Progenitor cell of endocrine pancreas (in vitro differentiated cells): ENCODE measurements at regions not wholly inside any gene's neighbourhood (a gene's known extent, or its start where the extent isn't known, plus 50 kb on each side); places are given as distances from the start of the nearest gene placed in this dataset.

Experiments used
- DNase-seq: peaks from one replicate; pipeline ENCODE4 v3.0.0; 2021; ENCODE audit warnings: low spot score; ENCODE audit not compliant: unreplicated experiment
- H3K27ac Mint-ChIP-seq: 2 replicates; pipeline ENCODE4 v1.8.0; 2021; ENCODE audit warnings: mild to moderate bottlenecking, moderate library complexity, mixed read lengths
- H3K27me3 Mint-ChIP-seq: 2 replicates; pipeline ENCODE4 v1.8.0; 2021; ENCODE audit warnings: mixed read lengths
- H3K36me3 Mint-ChIP-seq: 2 replicates; pipeline ENCODE4 v1.8.0; 2022; ENCODE audit warnings: mixed read lengths; ENCODE audit not compliant: insufficient read depth
- H3K4me1 Mint-ChIP-seq: 2 replicates; pipeline ENCODE4 v1.8.0; 2021; ENCODE audit warnings: low read depth, mixed read lengths
- H3K4me3 Mint-ChIP-seq: 2 replicates; pipeline ENCODE4 v1.8.0; 2021; ENCODE audit warnings: low read depth, mild to moderate bottlenecking, moderate library complexity, mixed read lengths
- H3K9me3 Mint-ChIP-seq: 2 replicates; pipeline ENCODE4 v1.8.0; 2021; ENCODE audit warnings: low read depth, mixed read lengths
- TF ChIP-seq, protein P1 (sequence below): fragments of 200-600 bp; sonication (generic); IDR thresholded peaks from one replicate; pipeline ENCODE4 v1.5.0; 2021; ENCODE audit warnings: antibody characterized with exemption, mild to moderate bottlenecking; ENCODE audit not compliant: unreplicated experiment

DNA sequence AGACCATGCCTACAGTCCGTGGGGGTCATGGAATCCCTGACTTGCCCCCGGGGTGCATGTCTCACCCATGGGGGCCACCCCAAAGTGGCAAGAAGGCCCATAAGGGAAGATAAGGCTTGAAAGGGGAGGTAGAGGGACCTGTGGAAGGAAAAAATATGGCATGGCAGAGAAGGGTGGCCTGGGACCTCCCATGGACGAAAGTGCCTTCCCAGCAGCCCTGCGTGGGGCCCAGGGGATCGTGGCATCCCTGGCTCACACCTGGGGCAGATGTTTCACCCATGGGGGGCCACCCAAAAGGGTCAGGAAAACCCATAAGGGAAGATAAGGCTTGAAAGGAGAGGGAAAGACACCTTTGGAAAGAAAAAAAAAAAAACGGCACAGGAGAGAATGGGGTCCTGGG, 264.6 kb downstream of the ALG10 start:
- Mint-ChIP-seq H3K9me3 (peaks cover 68% of the 10 kb centered on the region), H3K36me3 (peaks cover 13% of the 10 kb centered on the region), H3K4me3 (no peak overlapping the region), H3K27ac (no peak overlapping the region), H3K4me1 (no peaks in the 10 kb centered on the region), H3K27me3 (no peaks in the 10 kb centered on the region)
- DNase-seq = no peak
- TF ChIP-seq, protein P1, sequence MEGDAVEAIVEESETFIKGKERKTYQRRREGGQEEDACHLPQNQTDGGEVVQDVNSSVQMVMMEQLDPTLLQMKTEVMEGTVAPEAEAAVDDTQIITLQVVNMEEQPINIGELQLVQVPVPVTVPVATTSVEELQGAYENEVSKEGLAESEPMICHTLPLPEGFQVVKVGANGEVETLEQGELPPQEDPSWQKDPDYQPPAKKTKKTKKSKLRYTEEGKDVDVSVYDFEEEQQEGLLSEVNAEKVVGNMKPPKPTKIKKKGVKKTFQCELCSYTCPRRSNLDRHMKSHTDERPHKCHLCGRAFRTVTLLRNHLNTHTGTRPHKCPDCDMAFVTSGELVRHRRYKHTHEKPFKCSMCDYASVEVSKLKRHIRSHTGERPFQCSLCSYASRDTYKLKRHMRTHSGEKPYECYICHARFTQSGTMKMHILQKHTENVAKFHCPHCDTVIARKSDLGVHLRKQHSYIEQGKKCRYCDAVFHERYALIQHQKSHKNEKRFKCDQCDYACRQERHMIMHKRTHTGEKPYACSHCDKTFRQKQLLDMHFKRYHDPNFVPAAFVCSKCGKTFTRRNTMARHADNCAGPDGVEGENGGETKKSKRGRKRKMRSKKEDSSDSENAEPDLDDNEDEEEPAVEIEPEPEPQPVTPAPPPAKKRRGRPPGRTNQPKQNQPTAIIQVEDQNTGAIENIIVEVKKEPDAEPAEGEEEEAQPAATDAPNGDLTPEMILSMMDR = no peak

DNA sequence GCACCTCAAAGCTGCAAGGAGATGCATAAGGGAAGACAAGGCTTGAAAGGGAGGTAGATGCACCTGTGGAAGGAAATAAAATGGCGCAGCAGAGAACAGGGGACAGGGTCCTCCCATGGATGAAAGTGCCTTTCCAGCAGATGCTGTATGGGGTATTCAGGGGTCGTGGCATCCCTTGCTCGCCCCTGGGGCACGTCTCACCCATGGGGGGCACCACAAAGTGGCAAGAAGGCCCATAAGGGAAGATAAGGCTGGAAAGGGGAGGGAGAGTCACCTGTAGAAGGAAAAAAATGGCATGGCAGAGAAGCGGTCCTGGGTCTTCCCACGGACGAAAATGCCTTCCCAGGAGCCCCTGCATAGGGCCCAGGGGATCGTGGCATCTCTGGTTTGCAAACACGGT, 265.1 kb downstream of the ALG10 start:
- Mint-ChIP-seq H3K9me3 (peaks cover 70% of the 10 kb centered on the region), H3K4me1 (no peaks in the 10 kb centered on the region), H3K4me3 (no peak overlapping the region), H3K27me3 (no peaks in the 10 kb centered on the region), H3K27ac (no peak overlapping the region), H3K36me3 (peaks cover 13% of the 10 kb centered on the region)
- DNase-seq = peak; percentile 9
- TF ChIP-seq, protein P1 = no peak

DNA sequence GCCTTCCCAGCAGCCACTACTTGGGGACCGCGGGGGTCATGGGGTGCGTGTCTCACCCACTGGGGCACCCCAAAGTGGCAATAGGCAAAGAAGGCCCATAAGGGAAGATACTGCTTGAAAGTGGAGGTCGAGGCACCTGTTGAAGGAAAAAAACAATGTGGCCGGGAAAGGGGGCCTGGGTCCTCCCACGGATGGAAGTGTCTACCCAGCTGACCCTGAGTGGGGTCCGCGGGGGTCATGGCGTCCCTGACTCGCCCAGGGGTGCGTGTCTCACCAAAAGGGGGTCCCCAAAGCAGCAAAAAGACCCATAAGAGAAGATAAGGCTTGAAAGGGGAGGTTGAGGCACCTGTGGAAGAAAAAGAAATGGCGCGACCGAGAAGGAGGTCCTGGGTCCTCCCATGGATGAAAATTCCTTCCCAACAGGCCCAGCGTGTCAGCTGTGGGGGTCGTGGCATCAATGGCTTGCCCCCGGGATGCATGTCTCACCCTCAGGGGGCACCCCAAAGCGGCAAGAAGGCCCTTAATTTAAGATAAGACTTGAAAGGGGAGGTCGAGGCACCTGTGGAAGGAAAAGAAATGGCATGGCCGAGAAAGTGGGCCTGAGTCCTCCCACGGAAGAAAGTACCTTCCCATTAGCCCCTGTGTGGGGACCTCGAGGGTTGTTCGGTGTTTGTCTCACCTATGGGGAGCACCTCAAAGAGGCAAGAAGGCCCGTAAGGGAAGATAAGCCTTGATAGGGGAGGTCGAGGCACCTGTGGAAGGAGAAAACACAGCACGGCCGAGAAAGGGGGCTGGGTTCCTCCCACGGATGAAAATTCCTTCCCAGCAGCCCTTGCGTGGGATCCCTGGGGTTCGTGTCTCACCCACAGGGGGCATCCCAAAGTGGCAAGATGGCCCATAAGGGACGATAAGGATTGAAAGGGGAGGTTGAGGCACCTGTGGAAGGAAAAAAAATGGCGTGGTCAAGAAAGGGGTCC, 266.0 kb downstream of the ALG10 start:
- Mint-ChIP-seq H3K9me3 (peaks cover 79% of the 10 kb centered on the region), H3K36me3 (peaks cover 16% of the 10 kb centered on the region), H3K4me3 (no peak overlapping the region), H3K4me1 (no peaks in the 10 kb centered on the region), H3K27me3 (no peaks in the 10 kb centered on the region), H3K27ac (no peak overlapping the region)
- TF ChIP-seq, protein P1 = no peak
- peak; percentile 9 for DNase-seq

DNA sequence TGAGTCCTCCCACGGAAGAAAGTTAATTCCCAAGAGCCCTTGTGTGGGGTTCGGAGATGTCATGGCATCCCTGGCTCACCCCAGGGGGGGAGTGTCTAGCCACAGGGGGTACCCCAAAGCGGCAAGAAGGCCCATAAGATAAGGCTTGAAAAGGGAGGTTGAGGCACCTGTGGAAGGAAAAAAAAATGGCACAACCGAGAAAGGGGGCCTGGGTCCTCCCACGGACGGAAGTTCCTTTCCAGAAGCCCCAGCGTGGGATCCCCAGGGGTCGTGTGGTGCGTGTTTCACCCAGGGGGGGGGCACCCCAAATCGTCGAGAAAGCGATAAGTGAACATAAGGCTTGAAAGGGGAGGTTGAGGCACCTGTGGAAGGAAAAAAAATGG, 266.7 kb downstream of the ALG10 start:
- H3K4me1 Mint-ChIP-seq = no peaks in the 10 kb centered on the region
- H3K27me3 Mint-ChIP-seq = no peaks in the 10 kb centered on the region
- H3K9me3 Mint-ChIP-seq = peaks cover 82% of the 10 kb centered on the region
- peaks cover 19% of the 10 kb centered on the region for H3K36me3 Mint-ChIP-seq
- H3K27ac Mint-ChIP-seq = no peak overlapping the region
- TF ChIP-seq, protein P1 = no peak
- no peak overlapping the region for H3K4me3 Mint-ChIP-seq
- peak; percentile 9 for DNase-seq

DNA sequence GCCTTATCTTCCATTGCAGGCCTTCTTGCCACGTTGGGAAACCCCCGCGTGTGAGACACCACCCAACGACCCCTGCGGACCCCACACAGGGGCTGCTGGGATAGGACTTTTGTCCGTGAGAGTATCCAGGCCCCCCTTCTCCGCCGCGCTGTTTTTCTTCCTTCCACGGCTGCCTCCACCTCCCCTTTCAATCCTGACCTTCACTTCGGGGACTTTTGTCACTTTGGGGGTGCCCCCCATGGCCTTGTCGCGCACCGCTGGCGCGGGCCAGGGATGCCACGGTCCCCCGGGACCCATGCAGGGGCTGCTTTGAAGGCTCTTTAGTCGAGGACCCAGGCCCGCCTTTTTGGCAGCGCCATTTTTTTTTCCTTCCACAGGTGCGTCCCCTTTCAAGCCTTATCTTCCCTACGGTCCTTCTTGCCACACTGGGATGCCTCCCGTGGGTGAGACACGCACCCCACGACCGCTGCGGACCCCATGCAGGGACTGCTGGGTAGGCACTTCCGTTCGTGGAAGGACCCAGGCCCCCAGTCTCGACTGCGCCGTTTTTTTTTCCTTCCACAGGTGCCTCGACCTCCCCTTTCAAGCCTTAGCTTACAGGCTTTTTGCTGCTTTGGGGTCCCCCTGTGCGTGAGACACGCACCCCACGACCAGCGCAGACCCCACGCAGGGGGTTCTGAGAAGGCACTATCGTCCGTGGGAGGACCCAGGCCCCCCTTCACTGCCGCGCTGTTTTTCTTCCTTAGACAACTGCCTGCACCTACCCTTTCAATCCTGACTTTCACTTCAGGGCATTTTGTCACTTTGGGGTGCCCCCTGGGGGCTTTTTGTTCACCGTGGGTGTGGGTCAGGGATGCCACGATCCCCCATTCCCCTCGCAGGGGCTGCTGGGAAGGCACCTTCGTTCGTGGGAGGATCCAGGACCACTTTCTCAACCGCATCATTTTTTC, 267.4 kb downstream of the ALG10 start:
- Mint-ChIP-seq H3K9me3 (peaks cover 82% of the 10 kb centered on the region), H3K27ac (no peak overlapping the region), H3K36me3 (peaks cover 19% of the 10 kb centered on the region), H3K4me3 (no peak overlapping the region), H3K27me3 (no peaks in the 10 kb centered on the region), H3K4me1 (no peaks in the 10 kb centered on the region)
- peak; percentile 9 for DNase-seq
- TF ChIP-seq, protein P1 = no peak
